ENCODE measurements at regions not wholly inside any gene's neighbourhood (a gene's known extent, or its start where the extent isn't known, plus 50 kb on each side); places are given as distances from the start of the nearest gene placed in this dataset.

GRCh38 chr3:27623085-27623753, 98.9 kb downstream of the EOMES start (continued):
- TF ChIP-seq AKNA (CRISPR knock-in tag; IDR thresholded peaks at IDR 0.05; ENCODE audit: borderline replicate concordance) (no peak), ZNF512 (CRISPR knock-in tag; IDR thresholded peaks at IDR 0.05) (no peak), MATR3 (CRISPR knock-in tag; IDR thresholded peaks at IDR 0.05) (no peak), ZKSCAN8 (CRISPR knock-in tag; IDR thresholded peaks at IDR 0.05; ENCODE audit: borderline replicate concordance) (peak; percentile 75; the same call in 1 of the 2 replicates), POLR2AphosphoS2 (IDR thresholded peaks at IDR 0.05; ENCODE audit: low read depth, low read length) (no peak), ZNF646 (CRISPR knock-in tag; IDR thresholded peaks at IDR 0.05) (no peak), RELA (CRISPR knock-in tag; IDR thresholded peaks at IDR 0.05) (no peak), IRX3 (CRISPR knock-in tag; IDR thresholded peaks at IDR 0.05; ENCODE audit: borderline replicate concordance, low read depth) (no peak), SMARCC2 (IDR thresholded peaks at IDR 0.05) (no peak), JUN (CRISPR knock-in tag; IDR thresholded peaks at IDR 0.05) (peak; percentile 80; the same call in 1 of the 2 replicates), ZNF331 (CRISPR knock-in tag; IDR thresholded peaks at IDR 0.05) (no peak; the same call in 1 of the 2 replicates), ARID5B (CRISPR knock-in tag; IDR thresholded peaks at IDR 0.05) (peak; percentile 92)
